Endodermal cell (in vitro differentiated cells): ENCODE measurements at regions not wholly inside any gene's neighbourhood (a gene's known extent, or its start where the extent isn't known, plus 50 kb on each side); places are given as distances from the start of the nearest gene placed in this dataset.

Source experiments
- DNase-seq: peaks from one replicate; pipeline ENCODE4 v3.0.0-alpha.2; 2017
- H3K27ac ChIP-seq: 2 replicates; pipeline ENCODE4 v1.5.1; 2013; ENCODE audit warnings: mild to moderate bottlenecking, low read depth, low read length, moderate library complexity
- H3K27me3 ChIP-seq: 2 replicates; pipeline ENCODE4 v1.6.1; 2013; ENCODE audit warnings: mild to moderate bottlenecking, low read length, moderate library complexity; ENCODE audit not compliant: insufficient read depth, control insufficient read depth, poor library complexity, severe bottlenecking
- H3K36me3 ChIP-seq: 2 replicates; pipeline ENCODE4 v1.7.0; 2013; ENCODE audit warnings: mild to moderate bottlenecking, low read length, moderate library complexity; ENCODE audit not compliant: control insufficient read depth, insufficient read depth
- H3K4me1 ChIP-seq: one replicate; pipeline ENCODE4 v1.7.0; 2013; ENCODE audit warnings: low read length; ENCODE audit not compliant: control insufficient read depth, insufficient read depth
- H3K4me3 ChIP-seq: 2 replicates; pipeline ENCODE4 v1.5.1; 2013; ENCODE audit warnings: mild to moderate bottlenecking, low read length, moderate library complexity
- H3K9ac ChIP-seq: 2 replicates; pipeline ENCODE4 v1.6.1; 2013; ENCODE audit warnings: mild to moderate bottlenecking, low read length, moderate library complexity; ENCODE audit not compliant: poor library complexity, severe bottlenecking; ENCODE audit errors: extremely low read depth
- H3K9me3 ChIP-seq: 2 replicates; pipeline ENCODE4 v1.6.1; 2013; ENCODE audit warnings: mild to moderate bottlenecking, low read length, moderate library complexity; ENCODE audit not compliant: control insufficient read depth
- H3K27ac Mint-ChIP-seq: 2 replicates; pipeline ENCODE4 v1.8.0; 2020; ENCODE audit warnings: mixed read lengths
- H3K27me3 Mint-ChIP-seq: 2 replicates; pipeline ENCODE4 v1.8.0; 2021; ENCODE audit warnings: mild to moderate bottlenecking, mixed read lengths; ENCODE audit not compliant: insufficient read depth
- H3K36me3 Mint-ChIP-seq: 2 replicates; pipeline ENCODE4 v1.8.0; 2020; ENCODE audit warnings: low read depth, mixed read lengths
- H3K4me1 Mint-ChIP-seq: 2 replicates; pipeline ENCODE4 v1.8.0; 2020; ENCODE audit warnings: mixed read lengths
- H3K4me3 Mint-ChIP-seq: 2 replicates; pipeline ENCODE4 v1.8.0; 2020; ENCODE audit warnings: mild to moderate bottlenecking, moderate library complexity, mixed read lengths
- H3K9me3 Mint-ChIP-seq: 2 replicates; pipeline ENCODE4 v1.8.0; 2020; ENCODE audit warnings: mild to moderate bottlenecking, mixed read lengths
- CTCF ChIP-seq: fragments of 200-600 bp; sonication (generic); conservative IDR thresholded peaks from 2 replicates; pipeline ENCODE4 v1.5.0; 2021; ENCODE audit warnings: antibody characterized with exemption, mild to moderate bottlenecking
- WGBS, 2 experiments: methylation state at CpG; one replicate each; pipeline versions ENCODE4 v1.1.5 to v1.1.7; 2013; ENCODE audit warnings: missing lambda C conversion rate in 2 of 2, mixed read lengths in 1 of 2; ENCODE audit not compliant: insufficient coverage in 1 of 2, insufficient read length in 1 of 2; 5-methylcytosine and 5-hydroxymethylcytosine counted together

- 97 to 100% methylated on average over 2 to 3 of the region's 3 CpGs for WGBS, 2 experiments
- Histone ChIP-seq H3K9ac (no peak overlapping the region), H3K4me1 (no peaks in the 10 kb centered on the region), H3K27ac (no peak overlapping the region), H3K27me3 (no peaks in the 10 kb centered on the region), H3K4me3 (no peak overlapping the region), H3K36me3 (no peaks in the 10 kb centered on the region), H3K9me3 (peaks cover 18% of the 10 kb centered on the region)
- no peak for DNase-seq
- Mint-ChIP-seq H3K9me3 (peaks cover 6% of the 10 kb centered on the region), H3K27me3 (no peaks in the 10 kb centered on the region), H3K4me1 (peaks cover 7% of the 10 kb centered on the region), H3K27ac (no peak overlapping the region), H3K36me3 (peaks cover 6% of the 10 kb centered on the region), H3K4me3 (no peak overlapping the region)
- TF ChIP-seq CTCF: no peak
These were observed 403.4 kb downstream of the HDGFL1 start for GRCh38 chr6:22972771-22973170.

GRCh38 chr6:22975079-22975478 is 405.7 kb downstream of the HDGFL1 start:
- no peaks in the 10 kb centered on the region for H3K9me3 ChIP-seq

GRCh38 chr6:22980446-22980845 is 411.1 kb downstream of the HDGFL1 start:
- no peak for DNase-seq
- Mint-ChIP-seq H3K36me3 (no peaks in the 10 kb centered on the region), H3K4me1 (no peaks in the 10 kb centered on the region), H3K9me3 (no peaks in the 10 kb centered on the region), H3K27me3 (peaks cover 4% of the 10 kb centered on the region), H3K27ac (no peak overlapping the region), H3K4me3 (no peak overlapping the region)
- Histone ChIP-seq H3K27me3 (no peaks in the 10 kb centered on the region), H3K27ac (no peak overlapping the region), H3K36me3 (no peaks in the 10 kb centered on the region), H3K9ac (no peak overlapping the region), H3K4me3 (no peak overlapping the region), H3K9me3 (no peaks in the 10 kb centered on the region), H3K4me1 (no peaks in the 10 kb centered on the region)
- 94 to 100% methylated on average over 1 to 2 of the region's 2 CpGs for WGBS, 2 experiments
- TF ChIP-seq CTCF: no peak

More at GRCh38 chr6:22975079-22975478, 405.7 kb downstream of the HDGFL1 start:
- Mint-ChIP-seq H3K27ac (no peak overlapping the region), H3K27me3 (no peaks in the 10 kb centered on the region), H3K4me3 (no peak overlapping the region), H3K9me3 (no peaks in the 10 kb centered on the region), H3K4me1 (no peaks in the 10 kb centered on the region), H3K36me3 (no peaks in the 10 kb centered on the region)
- Histone ChIP-seq H3K36me3 (no peaks in the 10 kb centered on the region), H3K9ac (no peak overlapping the region), H3K4me1 (no peaks in the 10 kb centered on the region), H3K27me3 (no peaks in the 10 kb centered on the region), H3K27ac (no peak overlapping the region), H3K4me3 (no peak overlapping the region)
- WGBS, 2 experiments: 89% methylated on average over 1 of the region's 1 CpG; no CpG with 5 or more reads in 1 of the 2 experiments
- no peak for DNase-seq
- TF ChIP-seq CTCF: no peak
